Left lobe of liver (tissue), 2 donors: ENCODE measurements at regions not wholly inside any gene's neighbourhood (a gene's known extent, or its start where the extent isn't known, plus 50 kb on each side); places are given as distances from the start of the nearest gene placed in this dataset.
A peak's percentile ranks its signal among the peaks of the same experiment; 100 is the strongest.

Source experiments
- ATAC-seq: fragments of 200-7000 bp; cut with Tn5 transposase; one replicate; pipeline ENCODE4 v1.9.1; 2020; ENCODE audit warnings: mild to moderate bottlenecking, moderate library complexity
- DNase-seq: peaks from one replicate; pipeline ENCODE4 v3.0.0-alpha.2; 2020; ENCODE audit warnings: low spot score
- donor health status: DM: no; HTN: no; CAD: no; lungs with moderate emphysema.
- donor health status: DM: no; HTN: yes; CAD: no.

DNA sequence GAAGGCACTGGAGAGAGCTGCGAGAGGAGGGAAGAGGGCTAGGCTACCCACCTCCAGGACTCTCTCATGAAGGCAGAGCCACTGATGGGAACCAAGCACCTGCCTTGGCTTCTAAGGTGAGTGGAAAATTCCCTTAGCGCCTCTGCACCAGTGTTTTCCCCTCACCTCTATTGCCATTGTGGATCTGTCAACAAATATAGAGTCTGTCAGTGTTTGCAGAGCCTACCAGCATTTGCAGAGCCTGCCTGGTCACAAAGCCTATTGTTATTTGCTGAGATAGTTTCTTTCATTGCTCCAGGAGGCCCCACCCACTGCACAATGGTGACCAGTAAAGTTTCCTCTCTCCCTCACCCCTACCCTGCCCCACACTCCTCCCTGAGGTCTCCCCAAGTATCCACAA is 141.9 kb downstream of the MRPL14 start:
- no peak for ATAC-seq
- no peak for DNase-seq

- ATAC-seq (no peak), DNase-seq (no peak)
Measured at GRCh38 chr6:43984442-43985321, 142.6 kb downstream of the MRPL14 start.

- ATAC-seq (no peak), DNase-seq (no peak)
Measured at GRCh38 chr6:43983632-43984031, 143.6 kb downstream of the MRPL14 start.

DNA sequence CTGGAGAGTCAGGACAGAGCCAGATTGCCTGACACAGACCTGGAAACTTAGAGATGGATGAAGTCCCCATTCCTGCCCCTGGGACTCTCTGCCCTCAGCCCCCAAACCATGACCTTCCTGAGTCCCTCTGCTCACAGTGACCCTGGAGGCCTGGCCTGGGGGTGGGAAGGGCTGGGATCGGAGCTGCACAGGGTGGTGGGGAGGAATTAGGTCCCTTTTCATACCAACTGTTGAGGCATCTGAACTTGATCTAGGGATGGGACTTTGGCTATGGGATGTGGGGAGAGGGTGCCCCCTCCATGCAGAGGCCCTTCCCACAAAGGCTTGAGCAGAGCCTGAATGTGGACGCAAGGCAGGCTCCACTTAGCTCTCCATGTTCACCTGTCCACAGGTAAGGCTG is 144.1 kb downstream of the MRPL14 start:
- ATAC-seq (no peak), DNase-seq (no peak)

GRCh38 chr6:43982084-43982625 is 145.1 kb downstream of the MRPL14 start:
- DNase-seq (peak; percentile 31), ATAC-seq (no peak)

- DNase-seq (peak; percentile 39), ATAC-seq (no peak)
Measured at GRCh38 chr6:43981363-43981990, 145.8 kb downstream of the MRPL14 start.

DNA sequence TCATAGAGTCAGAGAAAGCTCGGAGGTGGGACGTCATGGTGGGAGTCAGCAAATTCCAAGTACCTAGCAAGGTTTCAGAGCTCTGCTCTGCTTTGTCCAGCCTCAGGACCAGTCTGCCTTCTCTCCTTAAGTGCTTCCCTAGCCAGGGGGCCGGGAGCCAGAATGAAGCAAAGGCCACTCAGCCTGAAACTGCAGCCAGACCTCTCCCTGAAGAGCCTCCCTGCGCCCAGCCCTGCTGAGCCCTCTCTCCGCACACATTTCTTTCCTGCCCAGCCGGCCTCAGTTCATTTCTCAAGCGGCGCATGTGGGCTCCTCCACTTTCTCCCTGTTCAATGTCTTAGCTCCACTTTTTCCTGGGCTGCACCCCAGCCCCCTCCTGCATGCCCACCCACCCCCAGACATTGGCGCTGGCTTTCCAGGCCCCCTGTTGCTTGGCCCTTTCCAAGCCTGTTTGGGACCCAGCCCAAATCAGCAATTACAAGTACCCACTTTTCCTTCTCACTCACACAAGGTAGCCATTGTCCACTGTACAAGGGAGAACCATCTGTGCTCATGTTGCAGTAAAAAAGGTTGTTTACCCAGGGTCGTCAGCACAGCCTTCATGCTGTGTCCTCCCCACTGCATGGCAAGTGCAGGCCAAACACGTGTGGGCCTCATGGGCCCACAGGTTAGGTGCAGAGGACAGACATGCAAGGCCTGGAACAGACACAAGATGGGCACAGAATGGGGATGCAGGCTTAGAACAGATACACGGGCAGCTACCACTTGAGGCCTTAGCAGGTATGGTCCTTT is 147.1 kb downstream of the MRPL14 start:
- DNase-seq = peak; percentile 27
- ATAC-seq = no peak

DNA sequence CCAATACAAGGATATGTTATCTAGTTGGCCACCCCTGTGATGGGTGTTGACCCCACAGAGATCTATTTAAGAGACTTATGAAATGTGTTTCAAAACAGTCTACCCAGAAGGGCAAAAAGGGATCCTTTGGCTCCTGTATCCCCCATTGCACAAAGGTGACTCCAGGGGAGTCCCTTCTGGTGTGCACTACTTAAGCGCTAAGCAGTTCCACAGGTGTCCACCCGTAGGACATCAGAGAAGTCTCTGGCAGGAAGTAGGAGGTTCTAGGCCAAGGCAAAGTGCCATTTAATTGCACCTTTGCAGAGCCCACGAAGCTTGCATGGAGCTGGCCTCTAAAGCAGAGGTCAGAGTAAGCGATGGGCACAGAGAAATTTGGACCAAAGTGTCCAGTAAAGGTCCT is 147.7 kb downstream of the MRPL14 start:
- ATAC-seq = no peak
- no peak for DNase-seq

GRCh38 chr6:43978473-43979346 is 148.5 kb downstream of the MRPL14 start:
- no peak for ATAC-seq
- peak; percentile 35 for DNase-seq

- peak; percentile 36 for DNase-seq
Measured at GRCh38 chr6:43977404-43978111, 149.7 kb downstream of the MRPL14 start.

GRCh38 chr6:43976706-43977403 is 150.4 kb downstream of the MRPL14 start:
- ATAC-seq = no peak
- no peak for DNase-seq

More at GRCh38 chr6:43977404-43978111, 149.7 kb downstream of the MRPL14 start:
- no peak for ATAC-seq

GRCh38 chr6:43974643-43975230 is 152.5 kb downstream of the MRPL14 start:
- ATAC-seq (no peak), DNase-seq (no peak)

GRCh38 chr6:43973357-43973756 is 153.9 kb downstream of the MRPL14 start:
- ATAC-seq = no peak
- no peak for DNase-seq

DNA sequence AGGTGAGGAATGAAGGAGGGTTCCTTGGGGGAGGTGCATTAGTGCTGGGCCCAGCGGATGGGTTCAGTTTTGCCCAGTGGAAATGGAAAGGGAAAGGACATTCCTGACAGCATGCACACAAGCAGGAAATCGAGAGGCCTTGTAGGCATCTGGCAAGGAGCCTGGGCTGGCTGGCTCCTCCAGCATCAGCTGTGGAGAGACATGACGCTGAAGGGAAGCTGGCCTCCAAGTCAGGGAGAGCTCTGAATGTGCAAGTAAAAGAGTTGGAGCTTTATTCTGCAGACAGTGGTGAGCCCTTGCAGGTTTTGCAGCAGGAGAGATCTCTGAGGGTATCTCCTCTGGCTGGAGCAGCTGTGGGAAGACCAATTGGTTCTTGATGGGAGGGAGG is 154.3 kb downstream of the MRPL14 start:
- DNase-seq (peak; percentile 66), ATAC-seq (peak; percentile 70)

- peak; percentile 41 for DNase-seq
Measured at GRCh38 chr6:43972179-43972912, 154.9 kb downstream of the MRPL14 start.

DNA sequence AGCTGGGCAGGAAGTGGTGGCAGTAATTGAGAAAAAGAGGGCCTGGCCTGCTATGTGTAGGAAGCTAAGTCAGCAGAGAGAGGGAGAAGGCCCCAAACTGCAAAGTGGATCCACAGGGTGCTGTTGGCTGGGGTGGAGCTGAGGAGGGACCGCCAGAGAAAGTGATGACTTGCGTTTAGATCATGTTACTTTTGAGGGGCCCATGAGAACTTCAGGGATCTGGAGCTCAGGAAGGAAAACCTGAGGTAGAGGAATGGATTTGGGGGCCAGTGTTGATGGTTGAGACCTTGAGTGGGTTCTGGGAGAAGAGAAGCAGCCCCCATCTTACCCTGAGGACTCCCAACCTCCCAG is 155.5 kb downstream of the MRPL14 start:
- ATAC-seq = no peak
- no peak for DNase-seq

More at GRCh38 chr6:43972179-43972912, 154.9 kb downstream of the MRPL14 start:
- ATAC-seq = no peak

DNA sequence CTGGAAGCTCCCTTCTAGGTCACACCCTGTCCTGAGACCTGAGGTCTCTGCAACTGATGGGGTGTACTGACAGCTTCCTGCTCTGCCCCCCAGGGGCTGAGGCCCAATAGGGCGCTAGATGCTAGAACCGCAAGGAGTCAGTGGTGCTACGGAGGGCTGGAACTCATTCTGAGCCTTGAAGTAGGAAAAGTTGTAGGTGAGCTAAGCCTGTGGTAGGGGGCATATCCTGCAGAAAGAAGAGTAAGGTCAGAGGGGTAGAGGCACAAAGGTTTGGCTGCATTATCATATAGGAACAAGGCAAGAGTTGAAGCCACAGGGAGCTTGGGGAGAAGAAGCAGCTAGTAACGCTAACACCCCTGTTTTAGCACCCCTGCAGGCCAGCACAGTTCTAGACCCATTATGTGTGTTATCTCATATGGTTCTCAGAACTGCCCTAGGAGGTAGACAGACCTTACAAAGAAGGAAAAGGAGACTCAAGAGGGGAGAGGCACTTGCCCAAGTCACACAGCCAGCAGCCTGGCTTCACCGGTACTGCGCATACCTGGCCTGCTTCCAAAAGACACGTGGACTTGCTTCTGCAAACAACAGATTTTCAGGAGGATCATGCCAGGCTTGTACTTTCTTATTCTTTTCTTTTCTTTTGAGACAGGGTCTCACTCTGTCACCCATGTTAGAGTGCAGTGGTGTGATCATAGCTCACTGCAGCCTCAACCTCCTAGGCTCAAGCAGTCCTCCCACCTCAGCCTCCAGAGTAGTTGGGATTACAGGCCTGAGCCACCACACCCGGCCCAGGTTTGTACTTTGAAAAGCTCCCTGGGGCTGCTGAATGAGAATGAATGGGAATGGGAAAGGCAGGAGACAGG is 156.1 kb downstream of the MRPL14 start:
- ATAC-seq = peak; percentile 84

More for the DNA sequence above, 156.1 kb downstream of the MRPL14 start:
- DNase-seq = peak; percentile 76
